AG10803 (cell line): ENCODE measurements at regions not wholly inside any gene's neighbourhood (a gene's known extent, or its start where the extent isn't known, plus 50 kb on each side); places are given as distances from the start of the nearest gene placed in this dataset.
"Not testable (repeated sequence)": the region's sequence is repeated elsewhere in the genome, so short reads cannot be mapped to it uniquely, and the experiment has no call there.

Source experiments
- DNase-seq: peaks from one replicate; pipeline ENCODE4 v3.0.0; 2010; ENCODE audit warnings: low read depth
- H3K4me3 ChIP-seq: 2 replicates; pipeline ENCODE4 v1.5.1; 2011; ENCODE audit warnings: mild to moderate bottlenecking, low read length, control low read depth
- TF ChIP-seq, protein P1 (sequence below): conservative IDR thresholded peaks from 2 replicates; pipeline ENCODE4 v1.5.1; 2011; ENCODE audit warnings: mild to moderate bottlenecking, low read length, control low read depth, inconsistent platforms

DNA sequence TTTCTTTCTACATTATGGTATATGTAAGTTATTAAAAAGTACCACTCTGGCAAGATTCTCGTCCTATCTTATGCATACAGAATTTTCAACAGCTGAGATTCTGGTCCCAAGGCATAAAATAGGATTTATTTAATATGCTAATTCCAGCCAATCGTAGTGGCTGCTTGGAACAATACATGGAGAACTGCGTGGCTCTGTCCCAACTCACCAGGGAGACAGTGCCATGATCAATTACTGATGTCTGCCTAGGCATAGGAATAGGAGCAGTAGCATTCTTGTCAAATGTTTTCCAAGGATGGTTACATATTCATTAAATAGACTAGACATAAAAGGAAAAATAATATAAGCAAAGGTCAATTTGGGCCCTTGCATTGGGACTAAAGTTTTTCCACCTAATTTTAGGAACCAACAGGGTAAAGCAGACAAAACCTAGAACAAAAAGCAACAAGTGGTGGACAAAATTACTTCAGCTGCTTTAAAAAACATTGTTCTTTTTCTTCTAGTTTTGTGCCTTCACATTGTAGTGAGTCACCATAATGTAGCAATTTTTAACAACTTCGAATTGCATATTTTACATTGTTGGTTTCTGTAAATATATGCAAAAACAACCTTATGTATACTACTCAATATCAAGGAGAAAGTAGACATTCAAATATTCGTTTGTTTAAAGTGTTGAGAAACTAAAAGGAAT is 232.8 kb upstream of the ATP5MC3 start:
- no peak overlapping the region for H3K4me3 ChIP-seq
- DNase-seq, result no peak
- TF ChIP-seq, protein P1, sequence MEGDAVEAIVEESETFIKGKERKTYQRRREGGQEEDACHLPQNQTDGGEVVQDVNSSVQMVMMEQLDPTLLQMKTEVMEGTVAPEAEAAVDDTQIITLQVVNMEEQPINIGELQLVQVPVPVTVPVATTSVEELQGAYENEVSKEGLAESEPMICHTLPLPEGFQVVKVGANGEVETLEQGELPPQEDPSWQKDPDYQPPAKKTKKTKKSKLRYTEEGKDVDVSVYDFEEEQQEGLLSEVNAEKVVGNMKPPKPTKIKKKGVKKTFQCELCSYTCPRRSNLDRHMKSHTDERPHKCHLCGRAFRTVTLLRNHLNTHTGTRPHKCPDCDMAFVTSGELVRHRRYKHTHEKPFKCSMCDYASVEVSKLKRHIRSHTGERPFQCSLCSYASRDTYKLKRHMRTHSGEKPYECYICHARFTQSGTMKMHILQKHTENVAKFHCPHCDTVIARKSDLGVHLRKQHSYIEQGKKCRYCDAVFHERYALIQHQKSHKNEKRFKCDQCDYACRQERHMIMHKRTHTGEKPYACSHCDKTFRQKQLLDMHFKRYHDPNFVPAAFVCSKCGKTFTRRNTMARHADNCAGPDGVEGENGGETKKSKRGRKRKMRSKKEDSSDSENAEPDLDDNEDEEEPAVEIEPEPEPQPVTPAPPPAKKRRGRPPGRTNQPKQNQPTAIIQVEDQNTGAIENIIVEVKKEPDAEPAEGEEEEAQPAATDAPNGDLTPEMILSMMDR, result no peak

DNA sequence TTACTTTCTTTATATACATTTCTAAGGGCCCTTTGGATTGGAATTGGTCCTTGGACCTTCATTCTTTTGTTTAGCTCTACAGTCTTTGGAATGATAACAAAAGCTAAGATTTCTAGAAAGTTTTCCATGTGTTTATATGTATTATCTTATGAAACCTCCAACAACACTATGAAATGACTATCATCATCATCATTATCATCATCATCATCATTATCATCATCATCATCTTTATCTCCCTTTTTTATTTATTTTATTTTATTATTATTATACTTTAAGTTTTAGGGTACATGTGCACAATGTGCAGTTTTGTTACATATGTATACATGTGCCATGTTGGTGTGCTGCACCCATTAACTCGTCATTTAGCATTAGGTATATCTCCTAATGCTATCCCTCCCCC is 229.4 kb upstream of the ATP5MC3 start:
- DNase-seq, H3K4me3 ChIP-seq: not testable (repeated sequence)

DNA sequence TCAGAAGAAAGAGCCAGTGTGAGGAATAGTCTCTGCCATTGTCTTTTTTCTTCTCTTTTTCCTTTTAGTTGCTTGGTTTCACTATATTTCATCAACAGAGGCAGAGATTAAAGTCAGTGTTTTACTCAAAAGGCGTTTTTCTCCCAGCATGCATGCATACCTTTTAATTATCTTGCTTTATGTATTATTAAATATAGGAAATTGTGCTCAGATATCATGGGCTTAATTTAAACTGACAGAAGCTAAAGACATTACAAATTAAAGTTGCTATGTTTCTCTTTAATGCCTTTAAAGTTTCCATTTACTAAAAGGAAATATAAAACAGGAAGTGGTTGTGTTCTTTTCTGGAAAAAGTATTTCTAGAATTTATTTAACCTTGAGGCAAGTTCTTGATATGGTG is 223.3 kb upstream of the ATP5MC3 start:
- H3K4me3 ChIP-seq, result no peak overlapping the region
- no peak for DNase-seq
- TF ChIP-seq, protein P1, result no peak

DNA sequence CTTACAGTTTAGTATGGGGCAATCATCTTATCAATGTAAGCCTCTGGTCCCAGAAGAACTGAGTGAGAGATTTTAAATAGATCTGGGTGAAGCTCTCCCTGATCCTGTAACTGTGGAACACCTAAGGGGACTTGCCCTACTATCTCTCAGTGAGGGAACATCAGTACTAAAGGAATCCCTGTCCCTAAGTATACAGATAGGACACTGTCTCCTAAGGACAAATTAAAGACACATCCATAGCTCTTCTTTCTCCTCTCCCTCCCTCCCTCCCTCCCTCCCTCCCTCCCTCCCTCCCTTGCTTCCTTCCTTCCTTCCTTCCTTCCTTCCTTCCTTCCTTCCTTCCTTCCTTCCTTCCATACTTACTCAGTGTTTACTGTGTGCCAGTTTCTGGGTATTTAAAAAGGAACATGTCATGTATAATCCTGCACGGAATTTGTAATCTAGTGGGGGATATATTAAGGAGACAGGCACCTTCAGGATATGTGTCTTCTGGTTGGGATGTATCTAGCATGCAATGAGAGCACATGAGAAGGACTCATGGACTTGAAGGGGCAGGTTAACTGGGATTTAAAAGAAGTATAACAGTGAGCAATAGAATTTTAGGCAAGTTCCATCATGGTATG is 222.2 kb upstream of the ATP5MC3 start:
- H3K4me3 ChIP-seq, result no peak overlapping the region
- DNase-seq, result no peak
- TF ChIP-seq, protein P1, result no peak

DNA sequence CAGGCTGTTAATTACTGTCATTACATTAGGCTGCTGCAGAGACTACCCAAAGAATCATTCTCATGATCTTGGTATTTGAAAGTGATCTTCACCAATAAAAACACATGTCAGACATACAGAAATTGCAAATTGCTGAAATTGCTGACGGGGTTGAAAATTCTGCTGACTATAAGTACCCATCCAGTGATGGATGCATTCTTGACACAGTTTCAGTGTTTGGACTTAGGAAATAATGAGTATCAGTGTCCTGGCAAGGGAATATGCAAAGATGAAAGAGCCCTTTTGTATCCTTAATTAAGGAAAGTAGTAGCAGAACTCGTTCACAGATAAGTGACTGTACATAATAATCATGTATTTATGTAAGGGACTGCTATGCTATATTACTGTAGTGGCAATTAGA is 221.1 kb upstream of the ATP5MC3 start:
- H3K4me3 ChIP-seq, result no peak overlapping the region
- TF ChIP-seq, protein P1, result no peak
- DNase-seq, result no peak

DNA sequence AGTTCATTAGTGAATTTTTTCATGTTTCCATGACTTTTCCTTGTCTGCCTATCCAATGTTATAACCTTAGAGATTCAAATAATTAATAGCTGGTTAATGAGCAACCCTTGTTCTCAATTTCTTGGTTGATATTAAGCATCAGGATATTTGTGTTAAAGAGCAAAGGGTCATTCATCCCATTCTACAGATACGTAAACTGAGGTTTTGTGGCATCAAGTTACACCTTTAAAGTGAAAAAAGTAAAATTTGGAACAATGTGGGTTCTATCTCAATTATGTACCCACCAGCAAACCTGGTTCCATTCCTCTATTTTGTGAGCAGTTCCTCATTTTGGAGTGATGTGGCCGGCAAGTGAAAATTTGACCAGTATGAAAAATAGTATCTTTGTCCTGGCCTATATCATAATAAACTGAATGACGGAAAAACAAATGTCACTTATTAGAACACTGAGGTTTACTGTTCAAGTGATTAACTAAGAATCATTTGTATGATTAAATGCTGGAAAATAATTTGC is 220.5 kb upstream of the ATP5MC3 start:
- no peak overlapping the region for H3K4me3 ChIP-seq
- DNase-seq, result no peak
- TF ChIP-seq, protein P1, result no peak

DNA sequence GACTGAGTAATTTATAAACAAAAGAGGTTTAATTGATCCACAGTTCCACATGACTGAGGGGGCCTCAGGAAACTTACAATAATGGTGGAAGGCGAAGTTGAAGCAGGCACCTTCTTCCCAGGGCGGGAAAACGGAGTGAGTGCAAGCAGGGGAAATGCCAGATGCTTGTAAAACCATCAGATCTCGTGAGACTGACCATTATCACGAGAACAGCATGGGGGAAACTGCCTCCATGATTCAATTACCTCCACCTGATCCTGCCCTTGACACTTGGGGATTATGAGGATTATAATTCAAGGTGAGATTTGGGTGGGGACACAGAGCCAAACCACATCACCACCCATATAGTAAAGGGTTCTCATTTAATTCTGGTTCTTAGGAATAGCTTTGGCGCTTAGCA is 219.5 kb upstream of the ATP5MC3 start:
- TF ChIP-seq, protein P1, result no peak
- DNase-seq, result no peak
- no peak overlapping the region for H3K4me3 ChIP-seq
